GM12878 (cell line): ENCODE measurements at regions not wholly inside any gene's neighbourhood (a gene's known extent, or its start where the extent isn't known, plus 50 kb on each side); places are given as distances from the start of the nearest gene placed in this dataset.

Source experiments
- ATAC-seq: fragments of 200-7000 bp; cut with Tn5 transposase; 3 replicates; pipeline ENCODE4 v1.9.1; 2020; ENCODE audit warnings: mild to moderate bottlenecking, moderate library complexity
- BruUV-seq: library from RNA; stranded (reverse); fragments of 400-500 nt; replicated peaks from 2 replicates; lab custom pipeline; 2021; lab: Mats Ljungman, UMichigan
- CTCF ChIA-PET: fragments of 300-600 bp; sonication (Branson Sonifier 250); formaldehyde crosslinking; extraction: SDS; loops from one replicate; lab custom pipeline; 2021; ENCODE audit warnings: inconsistent platforms; lab: Yijun Ruan, JAX
- POLR2A ChIA-PET: fragments of 350-600 bp; formaldehyde crosslinking; extraction: SDS; loops from one replicate; lab custom pipeline; 2021; ENCODE audit warnings: inconsistent platforms; lab: Charles Lee
- RAD21 ChIA-PET: fragments of 300-600 bp; sonication (Branson Sonifier 250); formaldehyde crosslinking; loops from one replicate; lab custom pipeline; 2023; ENCODE audit warnings: antibody characterized with exemption; ENCODE audit not compliant: unreplicated experiment; lab: Charles Lee
- SMC1A ChIA-PET: fragments of 300-600 bp; sonication (Branson Sonifier 250); formaldehyde crosslinking; loops from one replicate; lab custom pipeline; 2023; ENCODE audit not compliant: unreplicated experiment, uncharacterized antibody; lab: Charles Lee
- DNase-seq: peaks from one replicate; pipeline ENCODE4 v3.0.0-alpha.2; 2011; ENCODE audit warnings: low read depth, low spot score
- FAIRE-seq: peaks from 3 replicates; lab custom pipeline; 2011; peaks lifted over from hg19 to GRCh38; lab: Jason Lieb, UNC
- H2AFZ ChIP-seq: 2 replicates; pipeline ENCODE4 v1.6.0; 2011; ENCODE audit warnings: low read depth, low read length, control low read depth; ENCODE audit not compliant: control insufficient read depth
- H3K27ac ChIP-seq: 2 replicates; pipeline ENCODE4 v1.5.1; 2011; ENCODE audit warnings: control low read depth; ENCODE audit not compliant: control insufficient read depth, insufficient read depth
- H3K27me3 ChIP-seq, 2 experiments: replicated peaks in 1 of 2; 2 replicates each; pipeline versions ENCODE4 v1.6.0 to v1.6.1; 2011; ENCODE audit warnings: low read length in 1 of 2; ENCODE audit not compliant: control insufficient read depth in 2 of 2, insufficient read depth in 2 of 2
- H3K36me3 ChIP-seq, 2 experiments: 2 replicates each; pipeline ENCODE4 v1.5.1; 2011; ENCODE audit warnings: low read length in 1 of 2; ENCODE audit not compliant: control insufficient read depth in 2 of 2, insufficient read depth in 2 of 2
- H3K4me1 ChIP-seq: 2 replicates; pipeline ENCODE4 v1.6.1; 2011; ENCODE audit warnings: mild to moderate bottlenecking, low read length, moderate library complexity, mixed read lengths; ENCODE audit not compliant: control insufficient read depth, insufficient read depth
- H3K4me2 ChIP-seq: 2 replicates; pipeline ENCODE4 v1.6.0; 2011; ENCODE audit warnings: control low read depth; ENCODE audit not compliant: control insufficient read depth, insufficient read depth
- H3K4me3 ChIP-seq: fragments of 200-600 bp; sonication (generic); 2 replicates; pipeline ENCODE4 v1.5.1; 2016
- H3K79me2 ChIP-seq: 2 replicates; pipeline ENCODE4 v1.6.0; 2011; ENCODE audit warnings: low read length; ENCODE audit not compliant: control insufficient read depth, insufficient read depth
- H3K9ac ChIP-seq: 2 replicates; pipeline ENCODE4 v1.8.0; 2011; ENCODE audit warnings: low read length, control low read depth, mixed read lengths; ENCODE audit not compliant: control insufficient read depth, insufficient read depth
- H3K9me3 ChIP-seq: replicated peaks from 3 replicates; pipeline ENCODE4 v1.5.1; 2011; ENCODE audit warnings: mild to moderate bottlenecking, low read length; ENCODE audit not compliant: control insufficient read depth, insufficient read depth
- H4K20me1 ChIP-seq: 2 replicates; pipeline ENCODE4 v1.6.0; 2011; ENCODE audit not compliant: control insufficient read depth, insufficient read depth
- ATF7 ChIP-seq: fragments of 450-650 bp; IDR thresholded peaks from 2 replicates; pipeline ENCODE4 v1.6.1; 2016; ENCODE audit warnings: low read depth, mild to moderate bottlenecking
- BCL11A ChIP-seq: IDR thresholded peaks from 2 replicates; pipeline ENCODE4 v1.6.1; 2011; ENCODE audit warnings: low read depth, low read length
- BMI1 ChIP-seq: fragments of 450-650 bp; IDR thresholded peaks from 2 replicates; pipeline ENCODE4 v1.6.1; 2016; ENCODE audit warnings: mild to moderate bottlenecking, moderate library complexity, borderline replicate concordance
- CTCF ChIP-seq, 3 experiments: IDR thresholded peaks in 2 of 3; conservative IDR thresholded peaks in 1 of 3; 2 replicates each; pipeline ENCODE4 v1.5.1; 2011; ENCODE audit warnings: low read depth in 3 of 3, low read length in 3 of 3, mild to moderate bottlenecking in 3 of 3, control low read depth in 2 of 3, moderate library complexity in 2 of 3, inconsistent platforms in 1 of 3, mixed read lengths in 1 of 3; ENCODE audit not compliant: control insufficient read depth in 2 of 3, insufficient read depth in 1 of 3; ENCODE audit errors: extremely low read depth in 1 of 3
- E2F4 ChIP-seq: IDR thresholded peaks from 2 replicates; pipeline ENCODE4 v1.6.1; 2012; ENCODE audit warnings: low read depth, low read length, improper control_type of control experiment
- HDAC6 ChIP-seq: fragments of 200-600 bp; sonication (generic); IDR thresholded peaks from one replicate; pipeline ENCODE4 v1.8.0; 2017; ENCODE audit warnings: antibody characterized with exemption; ENCODE audit not compliant: unreplicated experiment
- JUNB ChIP-seq: IDR thresholded peaks from 2 replicates; pipeline ENCODE4 v1.6.1; 2016; ENCODE audit warnings: antibody characterized with exemption, mild to moderate bottlenecking
- NFXL1 ChIP-seq: fragments of 450-650 bp; IDR thresholded peaks from 2 replicates; pipeline ENCODE4 v1.6.1; 2017; ENCODE audit warnings: antibody characterized with exemption, mild to moderate bottlenecking, borderline replicate concordance
- NFYA ChIP-seq: IDR thresholded peaks from 2 replicates; pipeline ENCODE4 v1.6.1; 2011; ENCODE audit warnings: low read depth, mild to moderate bottlenecking, low read length, improper control_type of control experiment, borderline replicate concordance
- NR2F1 ChIP-seq: fragments of 450-650 bp; conservative IDR thresholded peaks from 2 replicates; pipeline ENCODE4 v1.6.1; 2017; ENCODE audit warnings: mild to moderate bottlenecking
- RCOR1 ChIP-seq: conservative IDR thresholded peaks from 2 replicates; pipeline ENCODE4 v1.6.1; 2012; ENCODE audit warnings: low read depth, low read length, improper control_type of control experiment
- TBL1XR1 ChIP-seq: IDR thresholded peaks from 2 replicates; pipeline ENCODE4 v1.6.1; 2012; ENCODE audit warnings: low read depth, low read length, improper control_type of control experiment
- ZBTB40 ChIP-seq: fragments of 450-650 bp; IDR thresholded peaks from 2 replicates; pipeline ENCODE4 v1.6.1; 2016; ENCODE audit warnings: mild to moderate bottlenecking, moderate library complexity, borderline replicate concordance
- ZNF384 ChIP-seq: IDR thresholded peaks from 2 replicates; pipeline ENCODE4 v1.6.1; 2012; ENCODE audit warnings: low read depth, mild to moderate bottlenecking, low read length, improper control_type of control experiment, borderline replicate concordance
- WGBS: methylation state at CpG from one replicate; pipeline ENCODE4 v1.1.6; 2016; ENCODE audit warnings: low lambda C conversion rate; ENCODE audit not compliant: insufficient replicate concordance, insufficient coverage; ENCODE audit errors: missing lambda C conversion rate; 5-methylcytosine and 5-hydroxymethylcytosine counted together
- in situ Hi-C: fragments of 300-500 bp; cut with MboI; formaldehyde crosslinking; loops from 9 replicates; pipeline ENCODE4 v1.14.3; 2018; ENCODE audit warnings: mixed read lengths
- intact Hi-C: fragments of 100-400 bp; cut with micrococcal nuclease; formaldehyde crosslinking; loops from one replicate; pipeline ENCODE4 v1.14.2; 2022; ENCODE audit not compliant: unreplicated experiment

DNA sequence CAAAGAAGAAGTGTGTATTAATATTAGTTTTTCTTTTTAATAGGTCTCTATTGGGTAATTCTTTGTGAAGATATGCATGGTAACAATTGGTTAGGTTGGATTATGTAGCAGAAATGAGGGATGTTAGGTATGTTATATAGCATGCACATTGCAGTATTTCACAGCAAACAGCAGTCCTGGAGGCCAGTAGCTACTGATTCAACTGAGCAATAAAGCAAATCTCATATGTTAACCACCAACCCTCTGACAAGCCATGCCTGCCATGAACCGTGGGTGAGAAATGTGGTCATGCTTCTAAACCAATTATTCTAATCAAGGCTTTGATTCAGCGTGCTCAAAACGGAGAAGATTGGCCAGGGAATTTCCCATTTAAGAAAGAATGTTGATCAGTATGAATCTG is 313.0 kb upstream of the CDH6 start (continued):
- TF ChIP-seq BMI1 (no peak), ZNF384 (no peak)

- H3K4me1 ChIP-seq, result no peaks in the 10 kb centered on the region
- no peaks in the 10 kb centered on the region; the same call in 2 of the 3 replicates for H3K9me3 ChIP-seq
- H3K27me3 ChIP-seq, result no peaks in the 10 kb centered on the region
- no peak overlapping the region for H3K27ac ChIP-seq
- H4K20me1 ChIP-seq, result no peaks in the 10 kb centered on the region
- no peak overlapping the region for H3K4me3 ChIP-seq
- no peak overlapping the region for H3K4me2 ChIP-seq
- DNase-seq, result no peak
- ChIA-PET POLR2A (no interaction called here), CTCF (no interaction called here), RAD21 (no interaction called here), SMC1A (interaction anchor here (0.8 kb wide), 1 partner anchor 64 kb away, joined by 3 read pairs; no protein-coding TSS in a partner anchor)
- no peak for ATAC-seq
- in situ Hi-C loops (no loop called here), intact Hi-C loops (no loop called here)
- no TSS peak for BruUV-seq
- TF ChIP-seq TBL1XR1 (no peak), NFXL1 (no peak), RCOR1 (no peak), ZBTB40 (no peak), JUNB (no peak), BCL11A (no peak), NFYA (no peak), CTCF (IDR thresholded peaks at IDR 0.05 in 2 of 3, conservative IDR thresholded peaks at IDR 0.05 in 1 of 3; ENCODE audit: control insufficient read depth in 2 of 3, extremely low read depth in 1 of 3, insufficient read depth in 1 of 3, low read depth in 3 of 3, low read length in 3 of 3) (no peak), HDAC6 (no peak), E2F4 (no peak), NR2F1 (no peak), ATF7 (no peak)
- no peaks in the 10 kb centered on the region for H3K79me2 ChIP-seq
- H3K9ac ChIP-seq, result no peak overlapping the region
- H2AFZ ChIP-seq, result no peak overlapping the region
- FAIRE-seq, result no peak
- no peaks in the 10 kb centered on the region for H3K36me3 ChIP-seq
- WGBS, result 58% methylated on average over 2 of the region's 2 CpGs
These were observed 313.6 kb upstream of the CDH6 start for GRCh38 chr5:30879887-30880286.
